MG63 (cell line): ENCODE measurements at regions not wholly inside any gene's neighbourhood (a gene's known extent, or its start where the extent isn't known, plus 50 kb on each side); places are given as distances from the start of the nearest gene placed in this dataset.

ENCODE experiments used
- DNase-seq: peaks from one replicate; pipeline ENCODE4 v3.0.0-alpha.2; 2020
- H3K27me3 ChIP-seq: fragments of 250-450 bp; sonication (Bioruptor Pico); 2 replicates; pipeline ENCODE4 v1.5.1; 2020; ENCODE audit warnings: mild to moderate bottlenecking, moderate library complexity
- H3K36me3 ChIP-seq: fragments of 250-450 bp; sonication (Bioruptor Pico); 2 replicates; pipeline ENCODE4 v1.5.1; 2020; ENCODE audit warnings: mild to moderate bottlenecking, moderate library complexity
- H3K4me3 ChIP-seq: fragments of 250-450 bp; sonication (Bioruptor Pico); 2 replicates; pipeline ENCODE4 v1.5.1; 2020; ENCODE audit warnings: mild to moderate bottlenecking, moderate library complexity
- H3K9me3 ChIP-seq: fragments of 250-450 bp; sonication (Bioruptor Pico); 2 replicates; pipeline ENCODE4 v1.5.1; 2020; ENCODE audit warnings: mild to moderate bottlenecking, moderate library complexity

DNA sequence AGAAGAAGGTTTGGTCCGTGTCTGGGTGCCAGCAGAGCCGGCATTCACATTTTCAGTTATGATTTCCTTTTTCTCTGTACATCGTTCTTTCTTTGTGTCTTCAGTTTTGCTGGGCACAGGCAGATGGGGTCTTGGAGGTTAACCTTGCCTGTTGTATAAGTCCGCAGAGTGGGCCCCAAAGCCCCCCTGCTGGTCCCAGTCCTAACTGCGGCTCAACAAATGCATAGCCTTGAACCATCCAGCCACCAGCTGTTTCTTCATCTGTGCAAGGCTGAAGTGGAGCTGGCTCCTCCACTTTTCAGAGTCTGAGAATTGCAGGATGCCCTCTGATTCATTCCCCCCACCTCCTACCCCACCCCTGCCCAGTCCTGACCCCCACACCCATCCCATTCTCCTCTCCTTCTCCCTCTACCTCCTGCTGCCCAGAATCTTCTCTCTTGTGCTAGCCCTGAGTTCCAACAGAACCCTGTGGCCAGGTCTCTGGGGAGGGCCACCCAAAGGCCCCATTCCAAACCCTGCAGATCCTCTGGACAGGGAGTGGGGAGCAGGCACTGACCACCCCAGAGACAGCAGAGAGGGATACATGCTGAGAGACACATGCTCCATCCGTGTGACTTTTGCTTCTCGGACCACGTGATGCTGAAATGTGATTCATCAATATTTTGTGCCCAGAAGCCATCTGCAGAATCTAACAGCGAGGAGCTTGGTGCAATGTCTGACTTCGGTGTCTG lies 386.5 kb upstream of the SULF2 start:
- no peak for DNase-seq
- peaks cover 17% of the 10 kb centered on the region for H3K27me3 ChIP-seq

GRCh38 chr20:48171071-48171470 lies 385.8 kb upstream of the SULF2 start:
- Histone ChIP-seq H3K27me3 (peaks cover 23% of the 10 kb centered on the region), H3K36me3 (no peaks in the 10 kb centered on the region), H3K4me3 (no peak overlapping the region), H3K9me3 (peaks cover 7% of the 10 kb centered on the region; the same call in 1 of the 2 replicates)
- DNase-seq, result no peak

More for the DNA sequence above, 386.5 kb upstream of the SULF2 start:
- peaks cover 7% of the 10 kb centered on the region; the same call in 1 of the 2 replicates for H3K9me3 ChIP-seq
- H3K4me3 ChIP-seq, result no peak overlapping the region
- H3K36me3 ChIP-seq, result no peaks in the 10 kb centered on the region

GRCh38 chr20:48170625-48171024 lies 385.3 kb upstream of the SULF2 start:
- H3K9me3 ChIP-seq, result peaks cover 7% of the 10 kb centered on the region; the same call in 1 of the 2 replicates
- peaks cover 25% of the 10 kb centered on the region for H3K27me3 ChIP-seq
- no peaks in the 10 kb centered on the region for H3K36me3 ChIP-seq
- H3K4me3 ChIP-seq, result no peak overlapping the region
- DNase-seq, result no peak

DNA sequence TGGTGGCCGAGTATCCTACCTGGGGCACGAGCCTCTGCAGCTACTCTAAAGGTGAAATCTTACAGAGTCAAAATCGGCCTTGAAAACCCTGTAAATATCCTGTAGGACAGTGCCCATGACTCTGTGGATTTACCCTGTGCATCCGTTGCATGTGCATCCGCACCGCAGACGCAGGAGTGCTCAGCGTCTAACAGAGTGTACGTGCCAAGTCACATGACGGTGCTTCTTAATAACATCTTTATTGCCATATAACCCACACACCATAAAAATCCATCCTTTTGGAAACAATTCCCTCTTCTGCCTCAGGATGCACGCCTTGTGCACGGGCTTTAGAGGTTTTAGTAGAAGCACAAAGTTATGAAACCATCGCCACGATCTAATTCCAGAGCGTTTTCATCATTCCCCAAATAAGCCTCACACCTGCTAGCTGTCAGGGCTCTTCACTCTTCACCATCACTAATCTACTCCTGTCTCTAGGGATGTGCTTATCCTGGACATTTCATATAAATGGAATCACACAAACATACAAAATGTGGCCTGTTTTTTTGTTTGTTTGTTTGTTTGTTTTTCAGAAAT lies 384.5 kb upstream of the SULF2 start:
- peaks cover 7% of the 10 kb centered on the region; the same call in 1 of the 2 replicates for H3K9me3 ChIP-seq
- no peak for DNase-seq
- H3K36me3 ChIP-seq, result no peaks in the 10 kb centered on the region
- peaks cover 31% of the 10 kb centered on the region for H3K27me3 ChIP-seq
- no peak overlapping the region for H3K4me3 ChIP-seq

- DNase-seq, result no peak
These were observed 381.0 kb upstream of the SULF2 start for GRCh38 chr20:48166082-48166835.

GRCh38 chr20:48165401-48165685 lies 380.1 kb upstream of the SULF2 start:
- no peaks in the 10 kb centered on the region for H3K9me3 ChIP-seq
- H3K4me3 ChIP-seq, result no peak overlapping the region
- H3K27me3 ChIP-seq, result peaks cover 21% of the 10 kb centered on the region
- no peaks in the 10 kb centered on the region for H3K36me3 ChIP-seq
- DNase-seq, result no peak

More at GRCh38 chr20:48166082-48166835, 381.0 kb upstream of the SULF2 start:
- no peak overlapping the region for H3K4me3 ChIP-seq
- no peaks in the 10 kb centered on the region for H3K36me3 ChIP-seq
- H3K9me3 ChIP-seq, result no peaks in the 10 kb centered on the region
- peaks cover 25% of the 10 kb centered on the region for H3K27me3 ChIP-seq

DNA sequence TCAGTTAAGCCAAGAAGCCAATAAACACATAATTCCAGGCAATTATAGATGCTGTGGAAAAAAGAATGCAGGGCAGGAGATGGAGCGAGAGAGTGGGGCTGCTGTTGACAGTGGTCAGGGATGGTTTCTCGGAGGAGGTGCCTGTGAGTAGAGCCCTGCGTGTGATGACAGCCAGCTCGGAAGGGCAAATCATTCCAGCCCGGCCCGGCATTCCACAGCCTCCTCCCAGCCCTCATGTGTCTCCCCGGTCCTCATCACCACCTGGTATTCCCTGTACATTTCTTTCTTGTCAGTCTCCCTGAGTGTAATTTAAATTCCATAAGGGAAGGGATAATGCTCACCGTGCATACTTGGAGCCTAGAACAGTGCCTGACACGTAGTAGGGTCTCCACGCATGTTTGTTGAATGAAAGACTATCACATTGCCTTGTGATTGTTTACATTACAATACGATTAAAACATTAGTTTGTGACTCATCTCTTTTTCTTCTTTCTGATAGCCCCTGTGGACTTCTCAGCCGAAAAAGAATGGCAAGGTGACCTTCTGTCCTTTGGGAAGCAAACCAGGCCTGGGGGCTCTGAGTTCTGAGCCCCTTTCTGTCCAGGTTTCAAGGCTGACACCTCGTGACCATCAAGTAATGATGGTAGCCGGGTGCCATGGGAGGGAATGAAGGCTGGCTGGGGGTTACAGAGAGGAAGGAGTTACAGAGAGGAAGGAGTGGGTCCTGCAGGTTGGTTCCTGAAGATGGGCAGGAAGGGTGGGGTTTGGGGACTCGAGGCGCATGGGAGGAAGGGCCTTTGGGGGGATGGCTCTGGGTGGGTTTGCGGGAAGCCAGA lies 379.5 kb upstream of the SULF2 start:
- no peaks in the 10 kb centered on the region for H3K36me3 ChIP-seq
- no peak for DNase-seq
- no peaks in the 10 kb centered on the region for H3K9me3 ChIP-seq
- H3K4me3 ChIP-seq, result no peak overlapping the region
- H3K27me3 ChIP-seq, result peaks cover 20% of the 10 kb centered on the region

GRCh38 chr20:48164034-48164433 lies 378.8 kb upstream of the SULF2 start:
- Histone ChIP-seq H3K27me3 (peaks cover 19% of the 10 kb centered on the region), H3K9me3 (no peaks in the 10 kb centered on the region), H3K36me3 (no peaks in the 10 kb centered on the region), H3K4me3 (no peak overlapping the region)
- no peak for DNase-seq

DNA sequence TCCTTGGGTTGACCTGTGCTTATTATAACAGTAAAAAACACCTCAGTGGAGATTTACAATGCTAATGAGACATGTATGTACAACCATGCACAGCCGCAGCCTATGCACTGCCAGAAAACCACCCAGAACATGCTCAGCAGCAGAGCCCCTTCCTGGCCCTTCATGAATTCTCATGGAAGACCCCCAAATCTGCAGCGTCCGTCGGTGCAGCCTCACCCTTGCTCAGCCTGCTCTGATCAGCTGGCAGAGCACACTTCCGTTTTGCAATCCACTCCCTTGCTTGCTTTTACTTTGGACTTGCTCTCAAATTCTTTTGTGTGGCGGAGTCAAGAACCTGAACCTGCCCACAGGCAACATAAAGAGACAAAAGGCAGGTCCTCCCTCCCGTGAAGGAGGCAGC lies 378.2 kb upstream of the SULF2 start:
- DNase-seq, result no peak
- Histone ChIP-seq H3K27me3 (peaks cover 19% of the 10 kb centered on the region), H3K36me3 (no peaks in the 10 kb centered on the region), H3K4me3 (no peak overlapping the region), H3K9me3 (no peaks in the 10 kb centered on the region)

DNA sequence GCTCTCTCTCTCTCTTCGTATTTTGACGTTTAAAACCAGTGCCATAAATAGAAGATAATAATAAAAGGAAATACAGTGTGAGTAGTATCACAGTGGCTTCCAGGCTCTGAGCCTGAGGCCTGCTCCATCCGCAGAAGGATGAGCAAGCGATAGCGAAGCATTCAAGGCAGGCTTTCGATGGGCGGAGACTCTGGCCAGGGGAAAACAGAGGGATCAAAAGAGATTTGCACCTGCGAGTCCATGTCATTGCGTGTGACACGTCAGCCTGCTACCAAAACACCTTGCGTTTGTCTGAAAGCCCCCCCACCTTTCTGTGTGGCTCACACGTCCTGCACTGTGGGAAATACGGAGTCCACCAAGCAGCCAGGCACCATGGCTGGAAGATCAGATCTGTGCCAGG lies 377.3 kb upstream of the SULF2 start:
- Histone ChIP-seq H3K4me3 (no peak overlapping the region), H3K27me3 (peaks cover 21% of the 10 kb centered on the region), H3K9me3 (no peaks in the 10 kb centered on the region), H3K36me3 (no peaks in the 10 kb centered on the region)
- no peak for DNase-seq

DNA sequence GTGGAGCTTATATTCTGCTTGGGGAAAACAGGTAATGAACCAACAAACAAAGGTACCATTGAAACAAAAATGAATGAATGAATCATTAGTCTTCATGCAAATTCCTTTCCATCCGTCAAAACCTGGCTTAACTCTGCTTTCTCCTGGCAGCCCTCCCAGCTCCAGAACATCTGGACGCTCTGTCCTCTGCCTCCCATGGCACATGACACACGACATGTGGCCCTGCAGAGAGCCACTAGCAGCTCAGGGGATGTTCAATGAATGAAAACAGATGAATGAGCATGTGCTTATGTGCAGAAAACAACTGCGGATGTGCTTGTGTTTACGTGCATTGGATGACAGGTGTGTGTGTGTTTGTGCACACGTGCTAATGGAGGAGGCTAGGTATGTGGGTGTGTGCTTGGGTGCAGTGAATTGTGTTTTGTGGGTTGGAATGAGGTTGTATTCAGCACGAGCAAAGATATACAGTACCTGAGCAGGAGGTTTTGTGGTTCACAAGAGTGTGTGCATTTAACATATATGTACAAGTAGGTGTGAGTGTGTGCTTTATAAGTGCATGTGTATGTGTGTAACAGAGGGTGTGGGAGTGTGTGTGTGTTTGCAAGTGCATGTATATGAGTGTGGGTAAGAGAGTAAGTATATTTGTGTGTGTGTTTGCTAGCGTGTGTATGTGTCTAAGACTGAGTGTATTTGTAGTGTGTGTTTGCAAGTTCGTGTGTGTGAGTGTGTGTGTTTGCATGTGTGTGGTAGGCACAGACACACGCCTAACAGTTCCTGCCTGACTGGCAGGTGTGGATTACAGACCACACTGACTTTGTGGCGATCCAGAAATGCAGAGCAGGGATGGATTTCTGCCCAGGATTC lies 374.1 kb upstream of the SULF2 start:
- no peak overlapping the region for H3K4me3 ChIP-seq
- no peak for DNase-seq
- peaks cover 13% of the 10 kb centered on the region for H3K9me3 ChIP-seq
- peaks cover 9% of the 10 kb centered on the region for H3K27me3 ChIP-seq
- H3K36me3 ChIP-seq, result no peaks in the 10 kb centered on the region

DNA sequence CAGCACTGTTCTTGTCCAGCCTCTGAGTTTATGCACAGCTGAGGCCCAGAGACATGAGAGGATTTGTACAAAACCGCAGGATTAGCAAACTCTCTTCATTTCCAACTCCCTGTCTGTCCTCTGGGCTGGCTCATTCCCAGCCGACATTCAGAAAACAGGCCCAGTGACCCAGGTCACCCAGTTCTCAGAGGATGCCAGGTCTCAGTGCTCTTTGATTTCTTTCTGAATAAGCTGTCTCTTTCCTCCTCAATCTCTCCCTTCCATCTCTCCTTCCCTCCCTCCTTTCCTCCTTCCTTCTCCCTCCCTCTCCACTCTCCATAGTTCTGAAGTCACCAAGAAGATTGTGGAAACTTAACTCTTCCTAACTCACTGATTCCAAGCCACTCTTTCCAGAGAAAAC lies 372.7 kb upstream of the SULF2 start:
- peaks cover 13% of the 10 kb centered on the region for H3K9me3 ChIP-seq

GRCh38 chr20:48156951-48157700 lies 371.8 kb upstream of the SULF2 start:
- peaks cover 9% of the 10 kb centered on the region for H3K27me3 ChIP-seq
- H3K36me3 ChIP-seq, result no peaks in the 10 kb centered on the region
- peaks cover 13% of the 10 kb centered on the region for H3K9me3 ChIP-seq
- DNase-seq, result no peak
- H3K4me3 ChIP-seq, result no peak overlapping the region

More for the DNA sequence above, 372.7 kb upstream of the SULF2 start:
- H3K27me3 ChIP-seq, result peaks cover 9% of the 10 kb centered on the region
- H3K36me3 ChIP-seq, result no peaks in the 10 kb centered on the region
- H3K4me3 ChIP-seq, result no peak overlapping the region
- no peak for DNase-seq

DNA sequence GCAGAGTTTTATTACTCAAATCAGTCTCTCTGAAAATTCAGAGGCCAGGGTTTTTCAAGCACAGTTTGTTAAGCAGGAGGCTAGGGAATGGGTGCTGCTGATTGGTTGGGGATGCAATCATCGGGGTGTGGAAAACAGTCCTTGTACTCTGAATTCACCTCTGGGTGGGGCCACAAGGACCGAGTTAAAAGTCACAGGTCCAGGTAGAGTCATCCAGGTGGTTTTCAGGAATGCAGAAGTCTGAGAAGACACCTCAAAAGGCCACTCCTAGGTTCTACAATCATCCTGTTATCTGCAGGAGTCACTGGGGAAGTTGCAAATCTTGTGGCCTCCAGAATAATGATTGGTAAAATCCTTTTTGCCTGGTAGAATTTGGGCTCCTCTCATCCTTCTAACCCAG lies 371.2 kb upstream of the SULF2 start:
- peaks cover 13% of the 10 kb centered on the region for H3K9me3 ChIP-seq
- no peak overlapping the region for H3K4me3 ChIP-seq
- no peaks in the 10 kb centered on the region for H3K36me3 ChIP-seq
- DNase-seq, result no peak
- peaks cover 9% of the 10 kb centered on the region for H3K27me3 ChIP-seq

GRCh38 chr20:48155268-48155667 lies 370.0 kb upstream of the SULF2 start:
- Histone ChIP-seq H3K4me3 (no peak overlapping the region), H3K36me3 (no peaks in the 10 kb centered on the region), H3K9me3 (peaks cover 13% of the 10 kb centered on the region), H3K27me3 (peaks cover 9% of the 10 kb centered on the region)
- no peak for DNase-seq
